B cell (primary cell): ENCODE measurements at regions not wholly inside any gene's neighbourhood (a gene's known extent, or its start where the extent isn't known, plus 50 kb on each side); places are given as distances from the start of the nearest gene placed in this dataset.

ENCODE experiments used
- ATAC-seq: fragments of 200-7000 bp; cut with Tn5 transposase; one replicate; pipeline ENCODE4 v1.10.0; 2021; ENCODE audit warnings: low read depth, mild to moderate bottlenecking, moderate number of reproducible peaks, moderate library complexity
- CTCF ChIA-PET: fragments of 350-600 bp; sonication (Branson Sonifier 250); formaldehyde crosslinking; loops from one replicate; lab custom pipeline; 2021; ENCODE audit warnings: antibody characterized with exemption, inconsistent platforms; lab: Charles Lee
- POLR2A ChIA-PET: fragments of 350-600 bp; sonication (Branson Sonifier 250); formaldehyde crosslinking; loops from one replicate; lab custom pipeline; 2021; ENCODE audit warnings: antibody characterized with exemption; lab: Charles Lee
- DNase-seq: peaks from one replicate; pipeline ENCODE4 v3.0.0; 2013
- H2AFZ ChIP-seq: 2 replicates; pipeline ENCODE4 v1.6.1; 2012; ENCODE audit warnings: mild to moderate bottlenecking, low read depth, low read length; ENCODE audit not compliant: insufficient read depth, poor library complexity, severe bottlenecking
- H3K27ac ChIP-seq, 2 donors: 1 replicate in 1 of 2; 2 replicates in 1 of 2; pipeline ENCODE4 v1.5.1; 2012 to 2013; ENCODE audit warnings: low read length in 2 of 2, mild to moderate bottlenecking in 2 of 2, moderate library complexity in 1 of 2
- H3K27me3 ChIP-seq, 4 experiments: fragments of 200-600 bp in 1 of 4; sonication (generic) in 1 of 4; replicated peaks in 1 of 4; 1 replicate in 2 of 4; 2 replicates in 2 of 4; pipeline versions ENCODE4 v1.6.1 to v1.7.0; 2013 to 2016; ENCODE audit warnings: low read length in 3 of 4, mild to moderate bottlenecking in 2 of 4, mixed read lengths in 1 of 4, moderate library complexity in 1 of 4; ENCODE audit not compliant: insufficient read depth in 4 of 4, control insufficient read depth in 3 of 4; ENCODE audit errors: control extremely low read depth in 1 of 4
- H3K36me3 ChIP-seq, 2 experiments: replicated peaks in 1 of 2; 1 replicate in 1 of 2; 2 replicates in 1 of 2; pipeline versions ENCODE4 v1.6.1 to v1.7.1; 2013; ENCODE audit warnings: low read length in 1 of 2; ENCODE audit not compliant: insufficient read depth in 2 of 2, control insufficient read depth in 1 of 2; ENCODE audit errors: control extremely low read depth in 1 of 2, extremely low read depth in 1 of 2
- H3K4me1 ChIP-seq, 2 donors: fragments of 200-600 bp in 1 of 2; sonication (generic) in 1 of 2; 1 replicate in 1 of 2; 2 replicates in 1 of 2; pipeline versions ENCODE4 v1.5.1 to v1.6.1; 2013 to 2017; ENCODE audit warnings: low read length in 2 of 2; ENCODE audit not compliant: control insufficient read depth in 2 of 2, insufficient read depth in 2 of 2
- H3K4me2 ChIP-seq: replicated peaks from 2 replicates; pipeline ENCODE3; 2012; ENCODE audit warnings: mild to moderate bottlenecking, low read depth, low read length; ENCODE audit not compliant: poor library complexity, severe bottlenecking
- H3K4me3 ChIP-seq, 5 experiments: fragments of 200-600 bp in 1 of 5; sonication (generic) in 1 of 5; 1 replicate in 3 of 5; 2 replicates in 2 of 5; pipeline versions ENCODE4 v1.5.1 to v1.7.0; 2011 to 2016; ENCODE audit warnings: low read length in 4 of 5, mild to moderate bottlenecking in 4 of 5, low read depth in 2 of 5, control low read depth in 1 of 5, moderate library complexity in 1 of 5; ENCODE audit not compliant: insufficient read depth in 1 of 5; ENCODE audit errors: control extremely low read depth in 1 of 5, extremely low read depth in 1 of 5
- H3K79me2 ChIP-seq: fragments of 200-600 bp; sonication (generic); one replicate; pipeline ENCODE4 v1.6.0; 2016; ENCODE audit warnings: low read length; ENCODE audit not compliant: control insufficient read depth, insufficient read depth
- H3K9ac ChIP-seq: fragments of 200-600 bp; sonication (generic); 2 replicates; pipeline ENCODE4 v1.6.1; 2017; ENCODE audit warnings: mild to moderate bottlenecking, low read length, moderate library complexity
- H3K9me3 ChIP-seq, 3 donors: one replicate each; pipeline versions ENCODE4 v1.6.1 to v1.7.1; 2013; ENCODE audit warnings: low read length in 2 of 3; ENCODE audit not compliant: control insufficient read depth in 2 of 3, insufficient read depth in 1 of 3; ENCODE audit errors: control extremely low read depth in 1 of 3
- H4K20me1 ChIP-seq: 2 replicates; pipeline ENCODE4 v1.6.0; 2012; ENCODE audit warnings: mild to moderate bottlenecking, low read length; ENCODE audit not compliant: insufficient read depth, control insufficient read depth, poor library complexity, severe bottlenecking
- H3K27ac Mint-ChIP-seq: one replicate; pipeline ENCODE4 v1.8.0; 2021; ENCODE audit warnings: mixed read lengths
- H3K27me3 Mint-ChIP-seq: one replicate; pipeline ENCODE4 v1.8.0; 2021; ENCODE audit warnings: mixed read lengths
- H3K4me1 Mint-ChIP-seq: one replicate; pipeline ENCODE4 v1.8.0; 2021; ENCODE audit warnings: mixed read lengths
- H3K4me3 Mint-ChIP-seq: one replicate; pipeline ENCODE4 v1.8.0; 2021; ENCODE audit warnings: mixed read lengths
- H3K9me3 Mint-ChIP-seq: one replicate; pipeline ENCODE4 v1.8.0; 2022; ENCODE audit warnings: mixed read lengths; ENCODE audit not compliant: insufficient read depth
- CTCF ChIP-seq: fragments of 200-600 bp; IDR thresholded peaks from one replicate; pipeline ENCODE4 v1.8.0; 2022; ENCODE audit warnings: antibody characterized with exemption, mild to moderate bottlenecking
- EZH2 ChIP-seq: IDR thresholded peaks from 2 replicates; pipeline ENCODE4 v1.6.1; 2012; ENCODE audit warnings: borderline replicate concordance, low read depth, mild to moderate bottlenecking, moderate library complexity, low read length; ENCODE audit not compliant: insufficient read depth, poor library complexity, severe bottlenecking
- WGBS: methylation state at CpG from one replicate; pipeline ENCODE4 v1.1.5; 2013; ENCODE audit warnings: missing lambda C conversion rate; ENCODE audit not compliant: insufficient coverage; 5-methylcytosine and 5-hydroxymethylcytosine counted together
- intact Hi-C: fragments of 100-400 bp; cut with micrococcal nuclease; formaldehyde crosslinking; loops from one replicate; pipeline ENCODE4 v1.10.0; 2022

DNA sequence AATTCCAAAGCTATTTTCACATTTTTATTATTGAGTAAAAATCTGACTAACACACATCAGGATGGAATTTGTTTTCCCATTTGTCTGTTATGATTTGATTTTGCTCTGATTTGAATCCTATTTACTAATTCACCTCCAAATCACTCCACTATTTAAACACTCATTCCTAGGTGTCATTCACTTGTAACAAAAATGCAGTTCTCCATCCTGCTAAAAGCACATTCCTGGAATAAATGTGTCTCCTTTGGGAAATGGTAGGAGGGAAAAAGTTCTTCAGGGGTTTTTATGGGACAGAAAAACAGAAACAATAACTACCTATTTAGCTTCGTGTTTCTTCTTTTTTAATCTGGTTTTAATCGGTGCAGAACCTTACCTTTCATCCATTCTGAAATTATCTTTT, 494.1 kb upstream of the CITED2 start:
- no peak for DNase-seq
- intact Hi-C loops = no loop called here

GRCh38 chr6:139863964-139864363, 489.5 kb upstream of the CITED2 start:
- DNase-seq = no peak
- H2AFZ ChIP-seq = no peak overlapping the region
- CTCF ChIA-PET = no interaction called here
- no peak overlapping the region for H3K9ac ChIP-seq
- no peaks in the 10 kb centered on the region for H3K27me3 ChIP-seq
- H3K4me3 Mint-ChIP-seq = no peak overlapping the region
- H3K27ac ChIP-seq = no peak overlapping the region
- H3K79me2 ChIP-seq = no peaks in the 10 kb centered on the region
- no peaks in the 10 kb centered on the region for H3K9me3 Mint-ChIP-seq
- no peak overlapping the region for H3K4me3 ChIP-seq
- no peaks in the 10 kb centered on the region for H3K36me3 ChIP-seq
- intact Hi-C loops = no loop called here
- no peak overlapping the region for H3K27ac Mint-ChIP-seq
- no peaks in the 10 kb centered on the region for H3K4me1 ChIP-seq
- POLR2A ChIA-PET = no interaction called here
- no CpG with 5 or more reads among the region's 1 CpG for WGBS
- no peaks in the 10 kb centered on the region for H3K4me1 Mint-ChIP-seq
- TF ChIP-seq EZH2 (no peak), CTCF (no peak)
- no peaks in the 10 kb centered on the region for H3K9me3 ChIP-seq
- no peak for ATAC-seq
- H3K4me2 ChIP-seq = no peak overlapping the region
- H3K27me3 Mint-ChIP-seq = no peaks in the 10 kb centered on the region
- no peaks in the 10 kb centered on the region for H4K20me1 ChIP-seq

More for the DNA sequence above, 494.1 kb upstream of the CITED2 start:
- H2AFZ ChIP-seq = no peak overlapping the region
- no peaks in the 10 kb centered on the region for H3K9me3 Mint-ChIP-seq
- H3K9me3 ChIP-seq = no peaks in the 10 kb centered on the region
- H3K4me2 ChIP-seq = no peak overlapping the region
- H4K20me1 ChIP-seq = no peaks in the 10 kb centered on the region
- no peaks in the 10 kb centered on the region for H3K79me2 ChIP-seq
- H3K9ac ChIP-seq = no peak overlapping the region
- ATAC-seq = no peak
- H3K36me3 ChIP-seq = no peaks in the 10 kb centered on the region
- no peak overlapping the region for H3K27ac Mint-ChIP-seq
- H3K4me3 Mint-ChIP-seq = no peak overlapping the region
- no peak overlapping the region for H3K27ac ChIP-seq
- CTCF ChIA-PET = interaction anchor here (0.7 kb wide), 1 partner anchor 952 kb away, joined by 3 read pairs; no protein-coding TSS in a partner anchor
- no peaks in the 10 kb centered on the region for H3K4me1 Mint-ChIP-seq
- no peak for TF ChIP-seq EZH2
- no peak for TF ChIP-seq CTCF
- POLR2A ChIA-PET = no interaction called here
- WGBS = no CpG with 5 or more reads among the region's 2 CpGs
- no peak overlapping the region for H3K4me3 ChIP-seq
- no peaks in the 10 kb centered on the region for H3K4me1 ChIP-seq
- no peaks in the 10 kb centered on the region for H3K27me3 Mint-ChIP-seq
- no peaks in the 10 kb centered on the region for H3K27me3 ChIP-seq
